HG02642 (cell line): ENCODE measurements at regions not wholly inside any gene's neighbourhood (a gene's known extent, or its start where the extent isn't known, plus 50 kb on each side); places are given as distances from the start of the nearest gene placed in this dataset.
A peak's percentile ranks its signal among the peaks of the same experiment; 100 is the strongest.

Experiments
- ATAC-seq: cut with Tn5 transposase; IDR thresholded peaks from one replicate; pipeline ENCODE4 v1.9.1; 2021; ENCODE audit warnings: mild to moderate bottlenecking; ENCODE audit not compliant: unreplicated experiment, poor library complexity

DNA sequence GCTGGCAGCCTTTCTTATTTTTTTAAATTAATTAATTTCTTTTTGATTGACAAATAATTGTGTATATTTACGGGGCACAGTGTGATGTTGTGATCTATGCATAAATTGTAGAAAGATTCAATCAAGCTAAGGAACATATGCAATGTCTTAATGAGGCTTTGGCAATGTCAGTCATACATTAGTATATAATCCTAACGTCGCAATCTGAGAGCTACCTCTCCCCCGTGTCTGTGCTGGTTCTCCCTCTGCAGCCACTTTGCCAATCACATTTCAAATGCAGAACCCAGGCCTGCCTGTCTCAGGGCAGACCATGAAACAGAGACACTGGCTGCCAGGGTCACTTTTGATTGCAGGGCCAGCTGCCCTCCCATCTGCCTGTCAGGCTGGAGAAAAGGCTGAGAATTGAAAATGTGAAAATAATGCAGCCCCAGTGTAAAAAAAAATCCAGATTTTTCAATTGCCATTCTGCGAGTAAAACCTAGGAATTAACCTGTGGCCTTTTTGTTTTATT lies 56.3 kb downstream of the SLC24A2 start:
- ATAC-seq = no peak

DNA sequence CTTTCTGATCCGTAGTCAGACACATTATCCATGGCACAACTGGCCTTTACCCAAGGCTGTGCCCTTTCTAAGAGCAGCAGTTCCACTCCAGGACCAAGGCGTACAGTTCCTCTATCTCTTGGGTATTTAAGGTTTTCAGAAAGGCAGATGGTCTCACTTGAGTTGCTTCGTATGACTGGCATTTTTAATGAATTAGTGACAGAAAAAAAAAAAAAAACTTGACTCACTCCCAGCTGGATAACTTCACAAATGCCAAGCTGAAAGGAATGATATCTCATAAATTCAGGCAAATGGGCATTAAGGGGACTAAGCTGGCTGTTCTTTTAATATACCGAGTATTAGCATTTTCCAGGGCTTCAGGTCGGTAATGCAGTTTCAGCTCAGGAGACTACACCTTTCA lies 60.7 kb downstream of the SLC24A2 start:
- ATAC-seq = no peak

DNA sequence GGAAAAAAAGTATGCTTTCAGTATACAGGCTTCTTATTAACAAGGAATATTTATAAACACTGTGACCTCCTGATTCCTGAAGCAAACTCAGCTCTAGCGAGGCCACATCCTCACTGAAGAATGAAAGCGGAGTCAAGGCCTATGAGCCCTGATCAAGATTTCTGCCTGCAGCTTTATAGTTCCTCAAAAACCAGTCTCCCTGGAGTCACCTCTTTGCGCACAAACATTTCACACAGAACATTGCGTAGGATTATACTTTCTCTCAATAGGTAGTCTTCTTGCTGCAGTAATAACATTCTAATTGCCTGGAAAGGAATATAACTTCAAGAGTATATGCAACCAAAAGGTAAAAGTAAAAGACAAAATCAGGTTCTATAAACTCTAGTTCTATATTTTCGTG lies 62.9 kb downstream of the SLC24A2 start:
- ATAC-seq = no peak

DNA sequence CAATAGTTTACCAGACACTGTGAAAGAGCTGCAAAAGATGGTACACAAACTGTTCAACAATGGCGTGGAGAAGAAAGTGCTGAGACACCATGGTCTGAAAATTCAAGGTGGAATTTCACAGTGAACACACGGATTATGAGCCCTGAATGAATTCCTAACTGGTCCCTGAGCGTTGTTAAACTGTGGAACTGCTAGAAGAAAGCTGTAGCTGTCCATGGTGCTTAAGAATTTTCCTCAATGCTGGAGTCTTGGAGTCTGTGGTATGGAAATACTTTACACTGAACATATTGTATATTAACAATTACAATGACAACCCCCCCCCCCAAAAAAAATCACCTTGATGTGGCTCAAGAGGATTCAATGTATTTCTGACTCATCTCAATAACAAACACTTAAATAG lies 68.5 kb downstream of the SLC24A2 start:
- ATAC-seq = no peak

DNA sequence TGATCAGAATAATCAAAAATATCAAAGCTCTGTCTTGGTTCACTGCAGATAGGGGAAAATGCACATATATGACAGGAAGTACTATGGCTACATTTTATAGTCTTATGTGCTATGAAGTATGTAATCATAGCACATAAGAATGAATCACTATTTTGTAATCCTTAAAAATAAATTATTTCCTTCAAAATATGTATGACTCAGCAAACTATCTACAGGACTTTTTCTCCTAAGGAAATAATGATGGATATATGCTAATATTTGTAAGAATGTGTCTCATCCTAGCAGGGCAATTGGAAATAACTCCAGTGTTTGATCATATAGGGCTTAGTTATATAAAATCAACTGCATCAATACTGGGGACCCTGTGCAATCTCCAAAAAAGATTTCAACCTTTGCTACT lies 85.1 kb downstream of the SLC24A2 start:
- ATAC-seq = no peak

DNA sequence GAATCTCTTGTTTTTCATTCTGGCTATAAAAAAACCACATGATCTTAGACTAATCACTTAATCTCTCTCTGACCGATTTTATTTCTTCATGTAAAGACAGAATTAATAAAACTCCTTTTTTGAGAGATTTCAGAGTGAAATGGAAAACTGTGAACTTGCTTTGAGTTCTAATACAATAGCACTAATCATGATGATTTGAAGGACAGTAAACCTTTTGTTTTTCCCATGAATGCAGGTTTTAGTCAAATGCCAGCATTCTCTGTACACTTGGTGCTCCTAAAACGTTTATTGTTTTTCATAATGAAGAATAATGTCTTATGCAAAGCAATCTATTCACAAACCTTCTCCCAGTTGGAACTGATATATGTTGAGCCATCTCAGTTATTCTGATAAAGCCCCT lies 86.8 kb downstream of the SLC24A2 start:
- ATAC-seq = no peak

DNA sequence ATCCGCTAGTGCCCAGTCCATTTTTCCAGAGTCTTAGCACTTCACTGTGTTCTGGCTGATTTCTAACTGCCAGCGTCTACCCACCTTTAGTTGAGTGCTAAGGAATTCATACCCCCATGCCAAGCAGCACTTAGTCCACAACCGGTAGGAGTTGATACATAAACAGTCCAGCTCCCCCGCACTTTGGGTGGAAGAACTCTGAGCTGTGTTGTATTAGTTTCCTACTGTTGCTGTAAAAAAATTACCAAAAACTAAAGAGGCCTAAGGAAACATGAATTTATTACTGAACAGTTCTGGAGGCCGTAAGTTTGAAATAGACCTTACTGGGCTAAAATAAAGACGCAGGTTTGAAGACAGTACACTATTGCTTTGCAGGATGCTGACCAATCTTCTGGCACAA lies 87.6 kb downstream of the SLC24A2 start:
- no peak for ATAC-seq

DNA sequence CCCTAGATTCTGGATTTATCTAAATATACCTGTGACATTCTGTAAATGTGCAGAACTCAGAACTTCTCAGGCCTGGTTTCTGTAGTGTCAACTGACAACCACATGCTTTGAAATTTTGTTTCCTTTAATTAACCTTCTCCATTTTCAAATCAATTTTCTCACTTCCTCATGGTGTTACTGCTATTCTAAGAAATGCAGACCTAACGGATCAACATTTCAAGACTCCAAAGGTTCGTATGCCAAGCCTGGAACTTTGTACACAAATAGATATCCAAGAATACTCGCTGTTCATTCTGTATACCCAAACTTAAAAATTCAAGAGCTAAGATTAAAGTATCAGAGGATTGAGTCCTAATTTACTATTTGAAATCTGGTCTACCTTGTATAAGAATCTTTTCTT lies 88.1 kb downstream of the SLC24A2 start:
- ATAC-seq = no peak

DNA sequence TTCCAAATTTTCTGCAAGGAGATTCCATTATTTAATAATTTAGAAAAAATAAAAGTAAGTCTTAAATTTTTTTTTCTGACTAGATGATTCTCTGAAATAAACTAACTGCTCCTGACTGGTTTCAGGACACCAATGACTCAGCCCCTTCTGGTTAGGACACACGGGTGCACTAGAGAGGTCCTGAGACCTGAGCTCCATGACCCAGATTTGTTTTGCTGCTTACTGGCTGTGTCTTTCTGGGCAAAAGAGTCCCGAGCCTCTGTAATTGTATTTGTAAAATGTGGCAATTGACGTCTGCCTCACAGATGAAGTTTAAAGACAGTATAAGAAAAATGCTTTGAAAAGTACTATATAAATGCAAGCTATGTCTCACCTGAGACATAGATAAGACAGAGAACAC lies 89.1 kb downstream of the SLC24A2 start:
- no peak for ATAC-seq

DNA sequence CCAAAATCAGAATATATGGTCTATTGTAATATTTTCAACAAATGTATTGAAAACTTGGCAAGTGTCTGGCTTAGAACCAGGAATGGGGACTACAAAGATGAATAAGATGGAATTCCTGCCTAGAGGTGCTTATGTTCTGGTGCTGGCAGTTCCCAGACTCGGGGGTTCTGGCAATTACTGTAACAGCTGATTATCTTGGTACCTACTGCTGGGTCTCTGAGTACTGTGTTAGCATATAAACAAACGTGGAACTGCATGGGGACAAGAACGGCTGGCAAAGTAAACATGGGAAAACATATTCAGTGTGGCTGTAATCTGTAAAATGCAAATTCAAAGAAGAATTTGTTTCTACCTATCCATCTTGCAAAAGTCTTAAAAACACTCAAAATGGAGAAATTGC lies 89.9 kb downstream of the SLC24A2 start:
- ATAC-seq = no peak

DNA sequence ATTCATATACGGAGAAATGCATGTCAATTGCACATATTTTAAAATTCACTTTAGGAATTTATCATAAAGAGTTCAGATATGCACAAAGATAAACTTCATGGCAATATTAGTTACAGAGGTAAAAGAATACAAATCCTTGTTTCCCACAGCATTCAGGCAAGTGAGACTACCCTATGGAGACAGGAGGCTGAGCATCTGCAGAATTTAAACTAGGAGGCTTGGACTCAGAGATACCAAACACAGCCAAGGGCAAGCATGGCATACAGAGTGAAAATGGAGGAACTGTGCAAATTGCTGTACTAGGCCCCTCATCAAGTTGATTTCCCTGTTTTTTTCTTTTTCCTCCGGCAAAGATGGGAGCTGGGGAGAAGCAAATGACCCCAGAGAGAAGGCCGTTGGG lies 94.2 kb downstream of the SLC24A2 start:
- ATAC-seq = no peak

DNA sequence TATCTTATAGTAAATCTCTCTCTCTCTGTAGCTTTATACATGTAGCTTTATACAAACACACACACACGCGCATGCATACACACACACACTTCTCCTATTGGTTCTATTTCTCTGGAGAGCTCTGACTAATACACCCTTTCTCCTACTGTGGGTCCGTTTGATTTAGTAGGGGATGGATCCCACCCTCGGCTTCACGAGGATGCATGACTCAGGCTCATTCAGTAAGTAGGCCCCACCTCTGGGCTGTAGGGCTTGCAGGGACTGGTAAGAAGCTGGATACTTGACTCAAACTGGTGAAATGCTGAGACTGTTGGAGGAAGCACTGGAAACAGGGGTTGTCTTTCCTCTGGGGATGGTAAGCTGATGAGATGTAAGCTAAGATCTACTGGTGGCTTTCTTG lies 98.7 kb downstream of the SLC24A2 start:
- ATAC-seq = no peak

DNA sequence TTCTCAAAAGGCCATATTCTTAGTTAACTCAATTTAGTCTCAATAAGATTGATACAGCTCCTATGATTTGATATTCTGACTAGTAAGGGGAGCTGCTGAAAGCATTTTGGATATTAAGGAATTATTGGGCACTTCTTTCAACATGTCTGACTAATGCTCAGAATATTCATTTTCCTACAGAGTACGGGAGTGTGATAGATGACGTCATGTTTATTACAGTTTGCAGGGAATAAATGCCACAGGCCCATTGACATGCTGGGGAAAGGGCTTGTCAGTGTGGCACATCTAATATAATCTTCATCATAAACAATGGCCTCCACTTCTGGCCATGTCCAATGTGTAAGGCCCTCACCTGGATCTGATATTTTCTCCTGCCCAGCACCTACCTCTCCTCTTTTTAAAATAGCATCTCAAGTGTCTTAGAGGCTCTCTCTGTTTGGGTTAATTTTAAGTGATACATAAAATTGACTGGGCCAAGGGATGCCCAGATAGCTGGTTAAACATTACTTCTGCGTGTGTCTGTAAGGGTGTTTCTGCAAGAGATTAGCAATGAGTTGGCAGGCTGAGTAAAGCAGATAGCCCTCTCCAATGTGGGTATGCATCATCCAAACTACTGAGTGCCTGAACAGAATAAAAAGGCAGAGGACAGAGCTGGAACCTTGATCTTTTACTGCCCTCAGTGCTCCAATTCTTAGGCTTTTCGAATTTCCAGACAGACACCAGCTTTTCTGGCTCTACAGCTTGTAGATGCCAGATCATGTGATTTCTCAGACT lies 99.3 kb downstream of the SLC24A2 start:
- no peak for ATAC-seq

DNA sequence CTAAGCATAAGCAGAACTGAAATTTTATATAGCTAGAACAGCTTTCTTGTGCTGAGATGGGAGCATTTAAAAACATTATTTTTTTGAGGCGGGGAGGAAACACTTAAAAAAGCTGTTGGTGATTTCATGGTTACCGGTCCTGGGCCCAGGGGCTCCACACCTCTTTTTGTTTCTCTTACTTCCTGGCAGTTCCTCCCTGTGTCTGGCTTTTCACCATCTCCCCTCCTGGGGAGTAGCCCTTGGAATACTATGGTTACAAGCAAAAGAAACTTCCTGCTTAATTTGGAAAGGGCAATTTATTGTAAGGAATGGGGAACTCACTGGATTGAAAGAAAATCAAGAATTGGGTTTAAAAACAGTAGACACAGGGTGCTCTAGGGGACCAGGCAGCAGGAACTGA lies 105.1 kb downstream of the SLC24A2 start:
- no peak for ATAC-seq

DNA sequence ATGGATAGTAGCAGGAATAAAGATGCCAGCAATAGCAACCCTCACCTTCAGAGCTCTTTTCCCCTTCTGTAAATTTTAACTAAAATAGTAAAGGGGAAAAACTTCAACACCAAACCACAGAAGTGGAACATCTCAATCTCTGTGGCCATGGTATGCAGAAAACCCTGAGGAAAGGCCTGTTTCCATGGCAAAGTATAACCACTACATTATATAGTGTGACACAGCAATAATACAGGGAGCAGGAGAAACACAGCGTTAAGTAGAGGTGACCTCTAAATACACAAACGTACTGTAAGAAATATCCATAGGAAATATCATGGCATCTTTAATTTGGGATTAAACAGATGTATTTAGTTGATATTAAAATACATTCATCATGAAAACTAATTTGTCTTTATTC lies 106.4 kb downstream of the SLC24A2 start:
- no peak for ATAC-seq

DNA sequence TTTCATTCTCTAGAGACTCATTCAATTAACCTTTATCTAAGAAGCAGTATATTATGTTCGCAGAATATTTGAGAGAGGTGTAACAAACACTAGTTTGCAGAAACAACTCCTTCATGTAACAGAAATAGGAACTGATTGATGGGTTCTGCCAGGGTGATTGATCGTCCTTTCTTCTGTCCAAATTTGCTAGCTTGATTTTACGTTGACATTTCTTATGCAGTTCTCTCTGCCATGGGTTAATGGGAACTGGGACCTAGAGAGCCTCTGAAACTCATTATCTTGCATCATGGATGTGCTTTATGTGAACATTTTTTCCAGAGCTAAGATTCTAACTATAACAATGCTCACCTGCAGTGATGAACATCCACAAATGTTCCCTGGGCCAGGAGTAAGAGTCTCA lies 107.0 kb downstream of the SLC24A2 start:
- ATAC-seq = no peak

DNA sequence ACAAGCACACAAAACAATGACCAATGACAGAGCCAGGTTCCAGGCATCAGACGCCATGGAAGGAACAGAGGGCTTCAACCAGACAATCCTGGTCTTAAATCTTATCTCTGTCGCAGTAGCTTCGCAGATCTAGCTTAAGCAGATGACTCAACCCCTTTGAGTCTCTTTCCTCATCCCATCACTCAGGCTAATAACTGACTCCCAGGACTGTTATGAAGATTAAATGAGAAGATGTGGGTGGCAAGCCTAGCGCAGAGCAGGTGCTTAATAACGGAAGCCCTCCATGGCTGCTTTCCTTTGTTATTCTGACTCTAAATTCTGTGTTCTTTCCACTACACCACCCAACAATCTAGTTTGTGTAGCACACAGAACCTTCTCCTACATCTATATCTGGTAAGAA lies 110.9 kb downstream of the SLC24A2 start:
- ATAC-seq = no peak

DNA sequence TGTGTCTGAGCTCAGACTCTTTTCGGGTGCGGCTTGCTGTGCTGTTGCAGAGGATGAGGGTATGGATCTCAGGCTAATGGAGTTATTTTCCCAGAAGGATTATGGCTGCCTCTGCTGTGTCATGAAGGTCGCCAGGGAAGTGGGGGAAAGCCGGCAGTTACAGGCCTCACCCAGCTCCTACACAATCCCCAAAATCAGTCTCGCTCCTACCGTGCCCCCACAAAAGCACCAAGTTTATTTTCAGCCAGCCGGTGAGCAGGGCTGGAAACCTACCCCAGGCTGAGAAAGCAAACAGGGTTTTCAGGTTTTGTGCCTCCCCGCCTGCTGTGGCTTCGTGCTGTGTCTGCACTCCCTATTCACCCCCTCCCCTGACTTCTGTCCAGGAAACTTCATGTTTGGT lies 113.3 kb downstream of the SLC24A2 start:
- no peak for ATAC-seq

DNA sequence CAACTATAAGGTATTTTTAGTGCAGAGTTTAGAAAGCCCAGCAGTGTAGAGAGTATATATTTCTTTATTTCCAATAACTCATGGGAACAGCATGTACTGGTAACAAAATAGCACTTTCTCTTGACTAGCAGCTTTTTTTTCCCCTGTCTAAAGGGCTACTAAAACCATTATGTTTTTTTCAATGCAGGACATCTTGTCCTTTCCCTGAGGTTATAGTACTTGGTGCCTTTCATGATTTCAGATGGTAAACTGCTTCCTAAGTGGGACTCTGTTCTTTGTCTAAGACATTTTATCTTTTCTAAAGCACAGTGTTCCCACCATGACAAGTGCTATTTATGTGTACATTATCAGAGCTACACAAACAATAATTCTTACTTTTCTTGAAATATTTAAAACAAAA lies 122.3 kb downstream of the SLC24A2 start:
- no peak for ATAC-seq

DNA sequence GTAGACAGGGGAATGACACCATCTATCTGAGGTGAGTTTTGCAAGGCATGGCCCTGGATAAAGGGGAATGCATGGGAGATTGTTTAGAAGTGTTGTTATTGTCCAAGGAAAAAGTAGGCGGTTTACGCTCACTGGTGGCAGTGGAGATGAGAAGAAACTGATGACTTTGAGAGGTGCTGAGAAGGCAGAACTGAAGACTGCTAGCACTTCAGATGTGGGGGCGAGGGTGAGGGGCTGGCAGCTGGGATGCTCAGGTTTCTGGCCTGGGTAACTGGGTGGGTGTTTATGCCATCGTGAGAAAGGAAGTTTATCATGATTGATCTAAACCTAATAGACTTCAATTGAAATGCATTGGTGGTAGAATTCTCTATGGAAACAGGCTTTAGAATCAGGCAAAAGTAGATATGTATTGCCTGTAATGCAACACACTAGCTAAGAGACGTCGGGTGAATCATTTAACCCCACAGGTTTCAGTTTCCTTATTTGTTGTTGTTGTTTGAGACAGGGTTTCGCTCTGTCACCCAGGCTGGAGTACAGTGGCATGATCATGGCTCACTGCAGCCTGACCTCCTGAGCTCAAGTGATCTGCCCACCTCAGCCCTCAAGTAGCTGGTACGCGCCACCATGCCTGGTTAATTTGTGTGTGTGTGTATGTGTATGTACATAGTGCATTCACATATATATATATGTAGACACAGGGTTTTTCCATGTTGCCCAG lies 123.5 kb downstream of the SLC24A2 start:
- peak; percentile 100 for ATAC-seq

DNA sequence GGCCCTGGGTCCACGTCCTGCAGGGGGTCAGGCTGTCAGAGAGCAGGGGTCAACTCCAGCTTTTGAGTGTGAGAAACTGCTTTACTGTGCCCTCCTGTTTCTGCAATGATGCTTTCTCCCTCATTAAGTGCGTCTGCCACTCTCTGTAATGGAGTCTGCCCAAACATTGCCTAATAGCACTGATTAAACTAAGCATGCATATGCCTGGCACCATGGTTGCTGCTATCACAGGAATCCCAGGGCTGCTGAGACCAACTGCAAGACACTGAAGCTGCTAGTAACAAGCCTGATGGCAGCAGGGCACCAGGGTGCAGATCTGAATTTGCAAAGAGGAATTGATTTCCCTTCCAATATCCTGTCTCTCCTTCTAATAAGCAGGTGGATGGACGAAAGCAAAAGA lies 125.3 kb downstream of the SLC24A2 start:
- ATAC-seq = no peak

DNA sequence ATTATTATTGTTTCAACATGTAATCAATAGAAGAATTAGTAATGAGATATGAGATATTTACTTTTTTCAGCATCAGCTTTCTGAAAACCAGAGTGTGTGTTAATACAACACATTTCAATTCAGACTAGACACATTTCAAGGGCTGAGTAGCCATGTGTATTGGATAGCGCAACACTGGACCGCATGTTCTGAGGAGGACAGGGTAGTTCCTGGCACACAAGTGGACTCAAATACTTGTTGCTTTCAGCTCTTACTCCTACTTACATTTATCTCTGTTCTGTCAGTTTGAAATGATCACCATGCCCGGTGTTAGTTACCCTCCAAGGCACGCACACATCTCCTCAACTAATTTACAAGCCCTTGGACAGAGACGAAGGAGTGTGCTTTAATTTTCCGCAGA lies 126.6 kb downstream of the SLC24A2 start:
- no peak for ATAC-seq
